ENCODE measurements at regions not wholly inside any gene's neighbourhood (a gene's known extent, or its start where the extent isn't known, plus 50 kb on each side); places are given as distances from the start of the nearest gene placed in this dataset.

DNA sequence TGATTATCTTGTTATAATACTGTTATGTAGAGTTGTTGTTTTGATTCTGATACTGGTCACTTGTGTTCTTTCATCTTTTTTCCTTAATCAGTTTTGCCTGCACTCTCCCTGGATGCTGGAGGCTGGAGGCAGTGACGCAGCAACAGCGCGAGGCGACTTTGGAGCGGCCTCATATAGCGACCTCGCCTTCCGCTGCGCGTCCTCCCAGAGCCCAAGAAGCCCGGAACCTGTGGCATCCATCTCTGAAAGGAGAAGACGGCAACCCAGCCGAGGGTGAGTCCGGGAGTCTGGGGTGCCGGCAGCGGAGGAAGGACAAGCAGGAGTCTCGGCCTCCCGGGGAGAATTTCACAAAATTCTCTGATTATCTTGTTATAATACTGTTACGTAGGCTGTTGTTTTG, 161.2 kb downstream of the ZNF33B start:
- Histone ChIP-seq H3K9me2 (ENCODE audit: insufficient read depth, low read length) (no peaks in the 10 kb centered on the region), H3K79me2 (replicated peaks; ENCODE audit: insufficient read depth, low read length) (no peaks in the 10 kb centered on the region), H3K36me3 (ENCODE audit: insufficient read depth, low read length) (no peaks in the 10 kb centered on the region), H2AFZ (ENCODE audit: low read depth, low read length) (no peak overlapping the region), H3K27ac (ENCODE audit: low read length) (no peak overlapping the region), H3K9me3 (ENCODE audit: low read length) (peaks cover 6% of the 10 kb centered on the region), H3K4me3 (ENCODE audit: low read length) (no peak overlapping the region), H3K9ac (ENCODE audit: low read length) (no peak overlapping the region), H3K4me2 (ENCODE audit: low read length) (no peak overlapping the region), H3F3A (ENCODE audit: insufficient read depth, low read length, poor library complexity, severe bottlenecking) (no peaks in the 10 kb centered on the region), H4K20me1 (ENCODE audit: insufficient read depth) (no peaks in the 10 kb centered on the region), H3K27me3 (ENCODE audit: insufficient read depth, low read depth, low read length) (no peaks in the 10 kb centered on the region)
- no peak for TF ChIP-seq SMC3 (conservative IDR thresholded peaks at IDR 0.05; ENCODE audit: poor library complexity)
- no peak for TF ChIP-seq TAF1 (IDR thresholded peaks at IDR 0.05; ENCODE audit: low read depth)
- TF ChIP-seq, protein P1, sequence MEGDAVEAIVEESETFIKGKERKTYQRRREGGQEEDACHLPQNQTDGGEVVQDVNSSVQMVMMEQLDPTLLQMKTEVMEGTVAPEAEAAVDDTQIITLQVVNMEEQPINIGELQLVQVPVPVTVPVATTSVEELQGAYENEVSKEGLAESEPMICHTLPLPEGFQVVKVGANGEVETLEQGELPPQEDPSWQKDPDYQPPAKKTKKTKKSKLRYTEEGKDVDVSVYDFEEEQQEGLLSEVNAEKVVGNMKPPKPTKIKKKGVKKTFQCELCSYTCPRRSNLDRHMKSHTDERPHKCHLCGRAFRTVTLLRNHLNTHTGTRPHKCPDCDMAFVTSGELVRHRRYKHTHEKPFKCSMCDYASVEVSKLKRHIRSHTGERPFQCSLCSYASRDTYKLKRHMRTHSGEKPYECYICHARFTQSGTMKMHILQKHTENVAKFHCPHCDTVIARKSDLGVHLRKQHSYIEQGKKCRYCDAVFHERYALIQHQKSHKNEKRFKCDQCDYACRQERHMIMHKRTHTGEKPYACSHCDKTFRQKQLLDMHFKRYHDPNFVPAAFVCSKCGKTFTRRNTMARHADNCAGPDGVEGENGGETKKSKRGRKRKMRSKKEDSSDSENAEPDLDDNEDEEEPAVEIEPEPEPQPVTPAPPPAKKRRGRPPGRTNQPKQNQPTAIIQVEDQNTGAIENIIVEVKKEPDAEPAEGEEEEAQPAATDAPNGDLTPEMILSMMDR (IDR thresholded peaks at IDR 0.05; ENCODE audit: poor library complexity, severe bottlenecking): no peak
- TF ChIP-seq, protein P2, sequence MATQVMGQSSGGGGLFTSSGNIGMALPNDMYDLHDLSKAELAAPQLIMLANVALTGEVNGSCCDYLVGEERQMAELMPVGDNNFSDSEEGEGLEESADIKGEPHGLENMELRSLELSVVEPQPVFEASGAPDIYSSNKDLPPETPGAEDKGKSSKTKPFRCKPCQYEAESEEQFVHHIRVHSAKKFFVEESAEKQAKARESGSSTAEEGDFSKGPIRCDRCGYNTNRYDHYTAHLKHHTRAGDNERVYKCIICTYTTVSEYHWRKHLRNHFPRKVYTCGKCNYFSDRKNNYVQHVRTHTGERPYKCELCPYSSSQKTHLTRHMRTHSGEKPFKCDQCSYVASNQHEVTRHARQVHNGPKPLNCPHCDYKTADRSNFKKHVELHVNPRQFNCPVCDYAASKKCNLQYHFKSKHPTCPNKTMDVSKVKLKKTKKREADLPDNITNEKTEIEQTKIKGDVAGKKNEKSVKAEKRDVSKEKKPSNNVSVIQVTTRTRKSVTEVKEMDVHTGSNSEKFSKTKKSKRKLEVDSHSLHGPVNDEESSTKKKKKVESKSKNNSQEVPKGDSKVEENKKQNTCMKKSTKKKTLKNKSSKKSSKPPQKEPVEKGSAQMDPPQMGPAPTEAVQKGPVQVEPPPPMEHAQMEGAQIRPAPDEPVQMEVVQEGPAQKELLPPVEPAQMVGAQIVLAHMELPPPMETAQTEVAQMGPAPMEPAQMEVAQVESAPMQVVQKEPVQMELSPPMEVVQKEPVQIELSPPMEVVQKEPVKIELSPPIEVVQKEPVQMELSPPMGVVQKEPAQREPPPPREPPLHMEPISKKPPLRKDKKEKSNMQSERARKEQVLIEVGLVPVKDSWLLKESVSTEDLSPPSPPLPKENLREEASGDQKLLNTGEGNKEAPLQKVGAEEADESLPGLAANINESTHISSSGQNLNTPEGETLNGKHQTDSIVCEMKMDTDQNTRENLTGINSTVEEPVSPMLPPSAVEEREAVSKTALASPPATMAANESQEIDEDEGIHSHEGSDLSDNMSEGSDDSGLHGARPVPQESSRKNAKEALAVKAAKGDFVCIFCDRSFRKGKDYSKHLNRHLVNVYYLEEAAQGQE (IDR thresholded peaks at IDR 0.05; ENCODE audit: borderline replicate concordance): no peak
- TF ChIP-seq RAD21 (conservative IDR thresholded peaks at IDR 0.05): no peak
- TF ChIP-seq MXI1 (conservative IDR thresholded peaks at IDR 0.05; ENCODE audit: poor library complexity, severe bottlenecking): no peak
- no peak for TF ChIP-seq EP300 (conservative IDR thresholded peaks at IDR 0.05; ENCODE audit: poor library complexity, severe bottlenecking)
- TF ChIP-seq POLR2AphosphoS5 (IDR thresholded peaks at IDR 0.05): no peak
- TF ChIP-seq EZH2 (IDR thresholded peaks at IDR 0.05; ENCODE audit: borderline replicate concordance, insufficient read depth, low read length, poor library complexity, severe bottlenecking): no peak

GRCh38 chr10:42476101-42476500, 162.3 kb downstream of the ZNF33B start:
- Histone ChIP-seq H3K9me3 (ENCODE audit: low read length) (peaks cover 6% of the 10 kb centered on the region), H2AFZ (ENCODE audit: low read depth, low read length) (no peak overlapping the region), H3K9me2 (ENCODE audit: insufficient read depth, low read length) (no peaks in the 10 kb centered on the region), H3K36me3 (ENCODE audit: insufficient read depth, low read length) (no peaks in the 10 kb centered on the region), H3K79me2 (replicated peaks; ENCODE audit: insufficient read depth, low read length) (no peaks in the 10 kb centered on the region), H3K4me3 (ENCODE audit: low read length) (no peak overlapping the region), H3F3A (ENCODE audit: insufficient read depth, low read length, poor library complexity, severe bottlenecking) (no peaks in the 10 kb centered on the region), H4K20me1 (ENCODE audit: insufficient read depth) (no peaks in the 10 kb centered on the region), H3K27ac (ENCODE audit: low read length) (no peak overlapping the region), H3K27me3 (ENCODE audit: insufficient read depth, low read depth, low read length) (no peaks in the 10 kb centered on the region), H3K9ac (ENCODE audit: low read length) (no peak overlapping the region), H3K4me2 (ENCODE audit: low read length) (no peak overlapping the region)
- TF ChIP-seq EP300 (conservative IDR thresholded peaks at IDR 0.05; ENCODE audit: poor library complexity, severe bottlenecking): no peak
- TF ChIP-seq, protein P1 (IDR thresholded peaks at IDR 0.05; ENCODE audit: poor library complexity, severe bottlenecking): no peak
- no peak for TF ChIP-seq EZH2 (IDR thresholded peaks at IDR 0.05; ENCODE audit: borderline replicate concordance, insufficient read depth, low read length, poor library complexity, severe bottlenecking)
- no peak for TF ChIP-seq RAD21 (conservative IDR thresholded peaks at IDR 0.05)
- TF ChIP-seq, protein P2 (IDR thresholded peaks at IDR 0.05; ENCODE audit: borderline replicate concordance): no peak
- no peak for TF ChIP-seq SMC3 (conservative IDR thresholded peaks at IDR 0.05; ENCODE audit: poor library complexity)
- no peak for TF ChIP-seq TAF1 (IDR thresholded peaks at IDR 0.05; ENCODE audit: low read depth)
- no peak for TF ChIP-seq MXI1 (conservative IDR thresholded peaks at IDR 0.05; ENCODE audit: poor library complexity, severe bottlenecking)
- TF ChIP-seq POLR2AphosphoS5 (IDR thresholded peaks at IDR 0.05): no peak

Measured in neural cell (in vitro differentiated cells).